ENCODE measurements at regions not wholly inside any gene's neighbourhood (a gene's known extent, or its start where the extent isn't known, plus 50 kb on each side); places are given as distances from the start of the nearest gene placed in this dataset.

DNA sequence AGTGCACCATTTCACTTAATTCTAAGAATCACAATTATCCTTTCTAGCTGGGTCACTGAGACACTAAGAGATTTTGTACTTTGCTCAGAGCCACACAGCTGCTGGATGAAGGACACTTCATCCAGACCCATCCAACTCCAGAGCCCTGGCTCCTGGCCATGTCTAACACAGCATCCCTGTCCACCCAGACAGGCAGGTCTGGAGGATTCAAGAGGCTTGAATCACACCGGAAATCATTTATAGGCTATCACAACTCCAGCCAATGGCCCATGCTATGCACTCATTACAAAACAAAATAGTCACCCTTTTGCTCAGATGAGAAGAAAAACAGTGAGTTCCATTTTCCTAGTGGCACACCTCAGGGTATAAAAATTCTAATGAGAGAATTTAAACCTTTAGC is 198.2 kb upstream of the LMCD1 start:
- Histone ChIP-seq H3K9me3 (no peaks in the 10 kb centered on the region), H3K4me1 (no peaks in the 10 kb centered on the region), H3K36me3 (no peaks in the 10 kb centered on the region), H3K27me3 (no peaks in the 10 kb centered on the region), H3K27ac (no peak overlapping the region), H3K4me3 (no peak overlapping the region), H3K9ac (ENCODE audit: low read depth in 2 of 2, low read length in 2 of 2) (no peak overlapping the region)
- DNase-seq, result no peak
- intact Hi-C loops (cut with DNase I), result no loop called here
- TF ChIP-seq, protein P1, sequence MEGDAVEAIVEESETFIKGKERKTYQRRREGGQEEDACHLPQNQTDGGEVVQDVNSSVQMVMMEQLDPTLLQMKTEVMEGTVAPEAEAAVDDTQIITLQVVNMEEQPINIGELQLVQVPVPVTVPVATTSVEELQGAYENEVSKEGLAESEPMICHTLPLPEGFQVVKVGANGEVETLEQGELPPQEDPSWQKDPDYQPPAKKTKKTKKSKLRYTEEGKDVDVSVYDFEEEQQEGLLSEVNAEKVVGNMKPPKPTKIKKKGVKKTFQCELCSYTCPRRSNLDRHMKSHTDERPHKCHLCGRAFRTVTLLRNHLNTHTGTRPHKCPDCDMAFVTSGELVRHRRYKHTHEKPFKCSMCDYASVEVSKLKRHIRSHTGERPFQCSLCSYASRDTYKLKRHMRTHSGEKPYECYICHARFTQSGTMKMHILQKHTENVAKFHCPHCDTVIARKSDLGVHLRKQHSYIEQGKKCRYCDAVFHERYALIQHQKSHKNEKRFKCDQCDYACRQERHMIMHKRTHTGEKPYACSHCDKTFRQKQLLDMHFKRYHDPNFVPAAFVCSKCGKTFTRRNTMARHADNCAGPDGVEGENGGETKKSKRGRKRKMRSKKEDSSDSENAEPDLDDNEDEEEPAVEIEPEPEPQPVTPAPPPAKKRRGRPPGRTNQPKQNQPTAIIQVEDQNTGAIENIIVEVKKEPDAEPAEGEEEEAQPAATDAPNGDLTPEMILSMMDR (IDR thresholded peaks at IDR 0.05), result no peak

GRCh38 chr3:8305371-8305770 is 196.3 kb upstream of the LMCD1 start:
- TF ChIP-seq, protein P1 (IDR thresholded peaks at IDR 0.05), result no peak
- intact Hi-C loops (cut with DNase I), result no loop called here

DNA sequence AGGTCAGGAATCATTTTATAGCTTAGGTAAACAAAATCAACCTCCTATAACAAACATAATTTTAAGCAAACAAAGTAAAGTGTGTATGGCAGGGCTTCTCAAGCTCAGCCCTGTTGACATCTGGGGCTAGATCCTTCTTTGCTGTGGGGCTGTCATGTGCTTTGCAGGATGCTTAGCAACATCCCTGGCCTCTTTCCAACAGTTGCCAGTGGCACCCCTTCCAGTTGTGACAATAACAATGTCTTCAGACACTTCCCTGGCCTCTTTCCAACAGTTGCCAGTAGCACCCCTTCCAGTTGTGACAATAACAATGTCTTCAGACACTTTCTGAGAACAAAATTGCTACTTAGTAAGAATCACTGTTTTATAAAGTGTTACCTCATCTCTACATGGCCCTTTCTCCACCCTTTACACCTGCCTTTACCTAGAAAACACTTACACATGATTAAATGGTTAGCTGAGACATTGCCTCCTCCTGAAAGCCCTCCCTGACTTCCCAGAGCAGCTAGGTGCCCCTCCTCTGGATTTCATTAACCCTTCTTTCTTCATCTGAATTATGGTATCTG is 194.0 kb upstream of the LMCD1 start:
- Histone ChIP-seq H3K27ac (no peak overlapping the region), H3K27me3 (no peaks in the 10 kb centered on the region), H3K9me3 (no peaks in the 10 kb centered on the region), H3K36me3 (no peaks in the 10 kb centered on the region), H3K4me1 (no peaks in the 10 kb centered on the region), H3K4me3 (no peak overlapping the region), H3K9ac (ENCODE audit: low read depth in 2 of 2, low read length in 2 of 2) (no peak overlapping the region)
- no peak for DNase-seq
- TF ChIP-seq, protein P1 (IDR thresholded peaks at IDR 0.05), result no peak
- intact Hi-C loops (cut with DNase I), result no loop called here

More at GRCh38 chr3:8305371-8305770, 196.3 kb upstream of the LMCD1 start:
- DNase-seq, result no peak
- H3K27ac ChIP-seq, result no peak overlapping the region
- no peak overlapping the region for H3K9ac ChIP-seq (ENCODE audit: low read depth in 2 of 2, low read length in 2 of 2)
- H3K4me1 ChIP-seq, result no peaks in the 10 kb centered on the region
- H3K36me3 ChIP-seq, result no peaks in the 10 kb centered on the region
- no peaks in the 10 kb centered on the region for H3K9me3 ChIP-seq
- no peak overlapping the region for H3K4me3 ChIP-seq
- H3K27me3 ChIP-seq, result no peaks in the 10 kb centered on the region

DNA sequence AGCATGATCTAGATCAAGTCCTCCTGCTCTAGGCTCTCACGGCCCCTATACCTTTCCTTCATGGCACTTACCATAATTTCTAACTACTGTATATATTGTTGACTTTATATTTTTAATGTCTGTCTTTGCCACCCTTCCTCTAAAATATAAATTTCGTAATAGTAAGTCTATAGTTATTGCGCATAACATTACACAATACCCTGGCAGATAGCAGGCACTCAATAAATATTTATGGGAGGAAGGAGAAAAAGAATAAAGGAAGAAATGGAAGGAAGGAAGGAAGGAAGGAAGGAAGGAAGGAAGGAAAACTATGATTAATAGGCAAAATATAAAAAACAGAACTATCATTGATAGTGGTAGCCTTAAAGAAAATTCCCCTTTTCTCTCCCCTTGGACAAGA is 190.3 kb upstream of the LMCD1 start:
- TF ChIP-seq, protein P1 (IDR thresholded peaks at IDR 0.05), result no peak
- no peak overlapping the region for H3K27ac ChIP-seq
- H3K4me1 ChIP-seq, result no peaks in the 10 kb centered on the region
- no peaks in the 10 kb centered on the region for H3K27me3 ChIP-seq
- DNase-seq, result no peak
- H3K4me3 ChIP-seq, result no peak overlapping the region
- H3K9me3 ChIP-seq, result no peaks in the 10 kb centered on the region
- H3K9ac ChIP-seq (ENCODE audit: low read depth in 2 of 2, low read length in 2 of 2), result no peak overlapping the region
- H3K36me3 ChIP-seq, result no peaks in the 10 kb centered on the region
- intact Hi-C loops (cut with DNase I), result no loop called here

DNA sequence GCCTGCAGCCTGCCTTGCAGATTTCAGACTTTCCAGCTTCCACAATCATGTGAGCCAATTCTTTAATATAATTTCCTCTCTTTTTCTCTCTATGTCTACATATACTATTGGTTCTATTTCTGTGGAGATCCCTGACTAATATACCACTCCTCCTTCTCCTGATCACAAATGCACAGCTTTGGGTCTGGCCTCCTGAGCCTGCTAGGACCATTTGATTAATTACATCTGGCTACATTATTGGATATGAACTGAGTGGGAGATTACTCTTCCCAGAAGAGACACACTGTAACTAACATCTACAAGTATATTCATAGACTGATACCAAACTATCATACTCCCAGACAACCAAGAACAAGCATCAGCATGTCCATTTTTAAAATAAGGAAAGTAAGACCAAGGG is 188.9 kb upstream of the LMCD1 start:
- TF ChIP-seq, protein P1 (IDR thresholded peaks at IDR 0.05), result no peak
- no peaks in the 10 kb centered on the region for H3K36me3 ChIP-seq
- no peak overlapping the region for H3K4me3 ChIP-seq
- no peaks in the 10 kb centered on the region for H3K27me3 ChIP-seq
- no peaks in the 10 kb centered on the region for H3K4me1 ChIP-seq
- H3K27ac ChIP-seq, result no peak overlapping the region
- H3K9me3 ChIP-seq, result no peaks in the 10 kb centered on the region
- intact Hi-C loops (cut with DNase I), result no loop called here
- no peak overlapping the region for H3K9ac ChIP-seq (ENCODE audit: low read depth in 2 of 2, low read length in 2 of 2)
- DNase-seq, result no peak
